BJ (cell line): ENCODE measurements at regions not wholly inside any gene's neighbourhood (a gene's known extent, or its start where the extent isn't known, plus 50 kb on each side); places are given as distances from the start of the nearest gene placed in this dataset.

Experiments used
- CTCF ChIA-PET: fragments of 350-600 bp; formaldehyde crosslinking; extraction: SDS; loops from one replicate; lab custom pipeline; 2021; ENCODE audit warnings: antibody characterized with exemption, inconsistent platforms; lab: Yijun Ruan, JAX
- POLR2A ChIA-PET: fragments of 300-600 bp; sonication (Branson Sonifier 250); formaldehyde crosslinking; extraction: SDS; loops from one replicate; lab custom pipeline; 2021; ENCODE audit warnings: antibody characterized with exemption; lab: Charles Lee
- DNase-seq: peaks from one replicate; pipeline ENCODE4 v3.0.0-alpha.2; 2011; ENCODE audit warnings: low read depth
- H3K27me3 ChIP-seq: 2 replicates; pipeline ENCODE4 v1.6.0; 2011; ENCODE audit warnings: low read length; ENCODE audit not compliant: control insufficient read depth, insufficient read depth
- H3K36me3 ChIP-seq: 2 replicates; pipeline ENCODE4 v1.5.1; 2011; ENCODE audit warnings: low read length; ENCODE audit not compliant: control insufficient read depth, insufficient read depth
- H3K4me3 ChIP-seq: 2 replicates; pipeline ENCODE4 v1.5.1; 2011; ENCODE audit warnings: low read depth, mild to moderate bottlenecking, control low read depth, low read length
- CTCF ChIP-seq: IDR thresholded peaks from 2 replicates; pipeline ENCODE4 v1.5.1; 2011; ENCODE audit warnings: low read depth, mild to moderate bottlenecking, control low read depth, inconsistent platforms, low read length, moderate library complexity; ENCODE audit not compliant: insufficient read depth

GRCh38 chr14:49447540-49448107 is 138.6 kb downstream of the RPS29 start:
- no peak for TF ChIP-seq CTCF
- ChIA-PET POLR2A (no interaction called here), CTCF (interaction anchor here (1.0 kb wide), 1 partner anchor 13 kb away, joined by 3 read pairs; no protein-coding TSS in a partner anchor)
- Histone ChIP-seq H3K4me3 (no peak overlapping the region), H3K36me3 (no peaks in the 10 kb centered on the region), H3K27me3 (no peaks in the 10 kb centered on the region; the same call in 1 of the 2 replicates)
- DNase-seq, result no peak

DNA sequence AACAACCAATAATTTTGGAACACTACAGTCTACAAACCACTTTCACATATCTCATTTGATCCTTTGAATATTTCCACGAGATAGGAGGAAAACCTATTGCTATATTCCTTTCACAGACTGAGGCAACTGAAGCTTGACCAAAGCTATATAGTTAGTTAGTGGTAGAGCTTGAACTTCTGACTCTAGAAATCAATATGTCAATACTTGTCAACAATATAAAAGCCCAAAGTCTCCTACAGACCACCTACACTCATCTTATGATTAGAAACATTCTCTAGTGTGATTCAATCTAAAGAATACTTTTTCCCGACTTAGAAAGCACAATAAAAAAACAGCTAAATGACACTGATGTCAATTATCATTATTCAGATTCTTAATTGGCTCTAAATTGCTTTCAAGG is 139.4 kb downstream of the RPS29 start:
- POLR2A ChIA-PET, result no interaction called here
- DNase-seq, result no peak

DNA sequence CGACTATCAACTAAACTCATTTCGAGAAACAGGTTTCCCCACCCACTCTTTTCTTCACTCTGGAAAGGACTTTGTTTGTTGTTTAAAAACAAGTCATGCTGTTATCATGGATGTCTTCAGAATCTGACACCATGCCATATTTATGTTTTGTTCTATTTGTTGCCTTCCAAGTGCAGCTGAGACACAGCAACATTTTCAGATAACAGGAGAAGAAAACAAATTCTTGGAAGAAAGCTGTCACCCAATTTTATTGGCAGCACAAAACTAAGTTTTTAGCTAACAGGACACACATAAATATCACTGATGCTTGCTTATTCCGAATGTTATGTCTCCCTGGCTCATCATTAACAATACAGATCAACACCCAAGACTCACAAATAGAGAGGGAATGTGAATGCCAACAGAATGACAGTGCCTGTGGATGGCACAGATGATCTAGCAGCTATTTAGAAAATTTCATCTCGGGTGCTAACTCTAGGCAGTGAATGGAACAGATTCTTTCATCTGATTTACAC is 147.9 kb downstream of the RPS29 start:
- CTCF ChIA-PET, result interaction anchor here (1.7 kb wide), 1 partner anchor 23 kb away, joined by 6 read pairs; no protein-coding TSS in a partner anchor
- TF ChIP-seq CTCF, result no peak
- Histone ChIP-seq H3K4me3 (no peak overlapping the region), H3K36me3 (no peaks in the 10 kb centered on the region), H3K27me3 (no peaks in the 10 kb centered on the region)
- DNase-seq, result no peak
- POLR2A ChIA-PET, result no interaction called here

More for the DNA sequence above, 139.4 kb downstream of the RPS29 start:
- no peak overlapping the region for H3K4me3 ChIP-seq
- CTCF ChIA-PET, result no interaction called here
- H3K36me3 ChIP-seq, result no peaks in the 10 kb centered on the region
- H3K27me3 ChIP-seq, result no peaks in the 10 kb centered on the region; the same call in 1 of the 2 replicates
- TF ChIP-seq CTCF, result no peak

GRCh38 chr14:49428076-49428475 is 158.1 kb downstream of the RPS29 start:
- no peaks in the 10 kb centered on the region for H3K36me3 ChIP-seq
- DNase-seq, result no peak
- no peaks in the 10 kb centered on the region for H3K27me3 ChIP-seq
- no peak for TF ChIP-seq CTCF
- ChIA-PET CTCF (no interaction called here), POLR2A (no interaction called here)
- H3K4me3 ChIP-seq, result no peak overlapping the region

DNA sequence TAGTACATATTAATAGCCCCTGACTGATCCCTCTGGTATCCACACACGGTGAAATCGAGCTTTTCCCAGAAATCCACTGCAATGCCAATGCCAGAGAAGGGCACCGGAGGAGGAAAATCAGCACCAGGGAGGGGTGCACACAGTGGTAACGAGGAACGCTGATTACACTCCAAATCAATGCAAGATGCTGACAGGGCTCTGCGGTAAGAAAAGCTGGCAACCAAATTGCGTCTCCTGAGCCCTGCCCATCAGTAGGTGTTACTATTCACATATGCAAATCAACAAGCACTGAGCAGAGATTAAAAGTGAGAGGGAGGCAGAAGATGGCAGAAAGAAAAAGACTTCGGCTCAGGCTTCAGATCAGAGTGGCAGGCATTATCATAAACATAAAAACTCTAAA is 159.1 kb downstream of the RPS29 start:
- ChIA-PET CTCF (no interaction called here), POLR2A (no interaction called here)
- no peak for DNase-seq
- TF ChIP-seq CTCF, result no peak
- no peaks in the 10 kb centered on the region for H3K36me3 ChIP-seq
- no peaks in the 10 kb centered on the region for H3K27me3 ChIP-seq
- H3K4me3 ChIP-seq, result no peak overlapping the region
